RWPE2 (cell line): ENCODE measurements at regions not wholly inside any gene's neighbourhood (a gene's known extent, or its start where the extent isn't known, plus 50 kb on each side); places are given as distances from the start of the nearest gene placed in this dataset.

Experiments
- ATAC-seq: fragments of 200-7000 bp; cut with Tn5 transposase; 3 replicates; pipeline ENCODE4 v1.9.1; 2021; ENCODE audit warnings: low read depth
- DNase-seq: peaks from one replicate; pipeline ENCODE4 v3.0.0-alpha.2; 2020; ENCODE audit warnings: low spot score
- H3K27ac ChIP-seq: fragments of 450-650 bp; 2 replicates; pipeline ENCODE4 v1.5.1; 2017; ENCODE audit warnings: mild to moderate bottlenecking; ENCODE audit not compliant: poor library complexity, severe bottlenecking
- H3K27me3 ChIP-seq: fragments of 250-450 bp; sonication (Bioruptor Pico); 2 replicates; pipeline ENCODE4 v1.5.1; 2021; ENCODE audit warnings: mild to moderate bottlenecking, moderate library complexity; ENCODE audit not compliant: insufficient read depth, poor library complexity, severe bottlenecking
- H3K36me3 ChIP-seq: fragments of 250-450 bp; sonication (Bioruptor Pico); 2 replicates; pipeline ENCODE4 v1.5.1; 2020; ENCODE audit warnings: low read depth, mild to moderate bottlenecking, moderate library complexity
- H3K4me1 ChIP-seq: fragments of 250-450 bp; sonication (Bioruptor Pico); 2 replicates; pipeline ENCODE4 v1.5.1; 2021; ENCODE audit warnings: mild to moderate bottlenecking, moderate library complexity; ENCODE audit not compliant: insufficient read depth, poor library complexity, severe bottlenecking
- H3K4me3 ChIP-seq: fragments of 250-450 bp; sonication (Bioruptor Pico); 2 replicates; pipeline ENCODE4 v1.5.1; 2021; ENCODE audit warnings: mild to moderate bottlenecking, moderate library complexity; ENCODE audit not compliant: severe bottlenecking
- H3K9me3 ChIP-seq: fragments of 250-450 bp; sonication (Bioruptor Pico); 2 replicates; pipeline ENCODE4 v1.5.1; 2021; ENCODE audit warnings: mild to moderate bottlenecking, moderate library complexity; ENCODE audit not compliant: severe bottlenecking
- TF ChIP-seq, protein P1 (sequence below): fragments of 450-650 bp; IDR thresholded peaks from one replicate; pipeline ENCODE4 v1.5.1; 2017; ENCODE audit warnings: mild to moderate bottlenecking, moderate library complexity; ENCODE audit not compliant: poor library complexity, severe bottlenecking

DNA sequence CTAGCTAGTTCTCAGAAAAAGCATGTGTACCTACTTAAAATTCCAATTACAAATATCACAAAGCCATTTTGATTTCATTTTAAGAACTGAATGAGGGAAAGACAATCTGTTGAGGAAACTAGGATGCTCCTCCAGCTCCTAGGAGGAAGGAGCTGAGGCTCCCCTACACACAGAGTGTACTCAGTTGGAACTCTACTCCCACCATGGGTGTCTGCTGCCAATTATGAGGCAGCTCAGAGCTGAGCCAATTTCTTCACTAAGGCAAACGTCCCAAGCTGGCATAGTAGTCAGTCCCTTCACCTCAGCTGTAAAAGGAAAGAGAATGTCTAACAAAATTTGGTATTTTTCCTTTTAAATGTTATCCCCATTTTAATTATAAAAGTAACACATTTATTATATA lies 300.0 kb upstream of the TRPC7 start:
- no peak for DNase-seq
- Histone ChIP-seq H3K4me1 (no peaks in the 10 kb centered on the region), H3K9me3 (peaks cover 2% of the 10 kb centered on the region), H3K27me3 (peaks cover 5% of the 10 kb centered on the region), H3K4me3 (no peak overlapping the region), H3K36me3 (no peaks in the 10 kb centered on the region), H3K27ac (no peak overlapping the region)
- TF ChIP-seq, protein P1, sequence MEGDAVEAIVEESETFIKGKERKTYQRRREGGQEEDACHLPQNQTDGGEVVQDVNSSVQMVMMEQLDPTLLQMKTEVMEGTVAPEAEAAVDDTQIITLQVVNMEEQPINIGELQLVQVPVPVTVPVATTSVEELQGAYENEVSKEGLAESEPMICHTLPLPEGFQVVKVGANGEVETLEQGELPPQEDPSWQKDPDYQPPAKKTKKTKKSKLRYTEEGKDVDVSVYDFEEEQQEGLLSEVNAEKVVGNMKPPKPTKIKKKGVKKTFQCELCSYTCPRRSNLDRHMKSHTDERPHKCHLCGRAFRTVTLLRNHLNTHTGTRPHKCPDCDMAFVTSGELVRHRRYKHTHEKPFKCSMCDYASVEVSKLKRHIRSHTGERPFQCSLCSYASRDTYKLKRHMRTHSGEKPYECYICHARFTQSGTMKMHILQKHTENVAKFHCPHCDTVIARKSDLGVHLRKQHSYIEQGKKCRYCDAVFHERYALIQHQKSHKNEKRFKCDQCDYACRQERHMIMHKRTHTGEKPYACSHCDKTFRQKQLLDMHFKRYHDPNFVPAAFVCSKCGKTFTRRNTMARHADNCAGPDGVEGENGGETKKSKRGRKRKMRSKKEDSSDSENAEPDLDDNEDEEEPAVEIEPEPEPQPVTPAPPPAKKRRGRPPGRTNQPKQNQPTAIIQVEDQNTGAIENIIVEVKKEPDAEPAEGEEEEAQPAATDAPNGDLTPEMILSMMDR, result no peak
- ATAC-seq, result no peak

DNA sequence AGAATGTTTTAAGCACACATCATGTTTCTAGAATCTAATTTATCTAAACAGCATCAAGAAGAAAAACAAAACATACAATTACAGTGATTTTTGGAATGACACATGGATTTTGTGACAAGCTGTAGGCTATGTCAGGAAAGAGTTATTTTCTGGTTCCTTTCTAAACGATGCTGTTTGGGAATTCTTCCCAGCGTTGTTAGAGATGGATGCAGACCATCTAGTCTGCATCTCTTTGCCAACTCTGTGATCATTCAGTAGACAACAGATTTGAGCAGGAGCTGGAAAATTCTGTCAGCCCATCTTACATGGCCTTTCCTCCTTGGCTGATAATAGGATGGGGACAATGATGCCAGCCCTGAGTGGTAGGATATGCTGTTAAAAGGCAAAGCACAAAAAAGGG lies 295.7 kb upstream of the TRPC7 start:
- TF ChIP-seq, protein P1, result no peak
- H3K9me3 ChIP-seq, result no peaks in the 10 kb centered on the region
- DNase-seq (no peak), ATAC-seq (no peak)
- peaks cover 5% of the 10 kb centered on the region for H3K27me3 ChIP-seq
- H3K27ac ChIP-seq, result no peak overlapping the region
- no peaks in the 10 kb centered on the region for H3K4me1 ChIP-seq
- H3K36me3 ChIP-seq, result no peaks in the 10 kb centered on the region
- H3K4me3 ChIP-seq, result no peak overlapping the region

DNA sequence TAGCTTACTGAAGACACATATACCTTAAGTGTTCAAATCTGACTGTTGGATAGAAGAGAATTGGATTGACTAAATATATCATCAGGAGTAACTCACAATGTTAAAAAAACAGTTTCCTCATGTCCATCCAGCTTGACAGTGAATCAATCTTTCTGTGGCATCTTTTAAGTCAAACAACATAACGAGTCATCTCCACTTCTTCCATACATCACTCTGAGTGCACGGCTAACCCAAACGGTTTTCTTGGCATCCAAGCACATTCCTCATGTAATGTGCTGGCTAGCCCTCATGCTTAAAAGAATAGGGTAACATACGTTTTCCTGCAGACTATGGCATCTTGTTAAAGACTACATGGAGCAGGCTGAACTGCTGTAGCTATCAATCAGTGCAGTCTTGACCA lies 291.5 kb upstream of the TRPC7 start:
- Histone ChIP-seq H3K9me3 (no peaks in the 10 kb centered on the region), H3K27me3 (no peaks in the 10 kb centered on the region), H3K4me1 (no peaks in the 10 kb centered on the region), H3K27ac (no peak overlapping the region), H3K36me3 (no peaks in the 10 kb centered on the region), H3K4me3 (no peak overlapping the region)
- peak; percentile 27; the same call in 1 of the 3 replicates for ATAC-seq
- DNase-seq, result no peak
- TF ChIP-seq, protein P1, result no peak

DNA sequence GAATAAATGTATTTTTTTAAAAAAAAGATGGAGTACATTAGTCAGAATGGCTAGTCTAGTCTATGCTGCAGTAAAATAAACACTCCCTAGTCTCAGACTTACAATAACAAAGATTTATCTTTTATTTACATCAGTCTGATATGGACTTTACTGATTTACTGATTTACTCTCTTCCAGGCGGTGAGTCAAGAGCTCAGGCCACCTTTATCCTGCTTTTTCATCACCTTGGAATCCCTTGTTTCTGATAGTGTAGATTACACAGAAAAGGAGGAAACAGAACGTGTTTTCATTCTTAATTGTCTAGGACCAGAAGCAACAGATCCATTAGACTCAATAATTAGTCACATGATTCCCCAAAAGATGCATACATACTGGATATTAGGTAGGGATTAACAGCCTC lies 290.1 kb upstream of the TRPC7 start:
- ATAC-seq, result peak; percentile 70
- DNase-seq, result no peak
- H3K4me1 ChIP-seq, result no peaks in the 10 kb centered on the region
- no peaks in the 10 kb centered on the region for H3K36me3 ChIP-seq
- H3K27me3 ChIP-seq, result no peaks in the 10 kb centered on the region
- TF ChIP-seq, protein P1, result no peak
- H3K27ac ChIP-seq, result no peak overlapping the region
- no peak overlapping the region for H3K4me3 ChIP-seq
- no peaks in the 10 kb centered on the region for H3K9me3 ChIP-seq

DNA sequence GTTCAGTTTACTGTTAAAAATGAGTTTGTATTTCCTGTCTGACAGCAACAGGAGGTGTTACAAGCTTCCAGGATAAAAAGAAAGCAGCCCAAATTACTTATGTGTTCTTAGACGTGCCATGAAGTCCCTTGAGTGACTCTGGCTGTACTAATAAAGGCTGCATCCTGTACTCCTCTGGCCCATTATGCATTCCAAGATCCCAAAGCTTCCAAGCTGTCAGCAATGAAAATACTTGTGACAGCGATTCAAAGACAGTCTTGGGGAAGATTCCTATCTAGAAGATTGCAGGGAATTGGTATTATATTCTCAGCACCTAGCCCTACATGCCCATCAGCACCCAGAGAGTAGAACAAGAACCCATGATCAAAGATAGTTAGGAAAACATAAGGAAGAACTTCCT lies 281.6 kb upstream of the TRPC7 start:
- Histone ChIP-seq H3K4me3 (no peak overlapping the region), H3K9me3 (no peaks in the 10 kb centered on the region), H3K36me3 (no peaks in the 10 kb centered on the region), H3K27ac (no peak overlapping the region), H3K27me3 (peaks cover 6% of the 10 kb centered on the region), H3K4me1 (no peaks in the 10 kb centered on the region)
- no peak for ATAC-seq
- TF ChIP-seq, protein P1, result no peak
- DNase-seq, result no peak
